ENCODE measurements at regions not wholly inside any gene's neighbourhood (a gene's known extent, or its start where the extent isn't known, plus 50 kb on each side); places are given as distances from the start of the nearest gene placed in this dataset.
A peak's percentile ranks its signal among the peaks of the same experiment; 100 is the strongest.

DNA sequence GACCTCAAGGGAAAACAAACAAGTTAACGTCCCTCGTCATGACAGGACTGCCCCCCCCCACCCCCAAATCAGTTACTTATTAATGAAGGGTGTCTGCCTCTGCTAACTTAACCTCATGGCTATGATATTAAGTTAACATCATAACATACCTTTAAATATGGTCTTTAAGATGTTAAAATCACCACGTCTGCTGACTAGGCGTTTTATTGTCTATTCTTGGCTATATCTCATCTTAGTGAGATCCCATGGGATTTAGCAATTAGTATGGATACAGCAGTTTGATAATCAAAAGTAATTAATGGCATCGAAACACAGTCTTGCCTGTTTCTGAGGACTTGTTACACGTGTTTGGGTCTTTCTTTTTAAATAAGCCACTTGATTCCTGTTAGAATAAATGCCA lies 186.9 kb downstream of the FOXB1 start:
- TF ChIP-seq MAFK (IDR thresholded peaks at IDR 0.05; ENCODE audit: low read length) (peak; percentile 43; the same call in 1 of the 2 replicates), ZNF316 (IDR thresholded peaks at IDR 0.05) (peak; percentile 57; the same call in 1 of the 2 replicates), MAFG (tag; conservative IDR thresholded peaks at IDR 0.05) (peak; percentile 34; the same call in 1 of the 2 replicates), MAFF (IDR thresholded peaks at IDR 0.05; ENCODE audit: low read length) (peak; percentile 69), C11orf30 (IDR thresholded peaks at IDR 0.05; ENCODE audit: low read depth) (peak; percentile 45), ZNF76 (CRISPR knock-in tag; IDR thresholded peaks at IDR 0.05; ENCODE audit: borderline replicate concordance) (no peak)
- TF ChIP-seq, protein P1, sequence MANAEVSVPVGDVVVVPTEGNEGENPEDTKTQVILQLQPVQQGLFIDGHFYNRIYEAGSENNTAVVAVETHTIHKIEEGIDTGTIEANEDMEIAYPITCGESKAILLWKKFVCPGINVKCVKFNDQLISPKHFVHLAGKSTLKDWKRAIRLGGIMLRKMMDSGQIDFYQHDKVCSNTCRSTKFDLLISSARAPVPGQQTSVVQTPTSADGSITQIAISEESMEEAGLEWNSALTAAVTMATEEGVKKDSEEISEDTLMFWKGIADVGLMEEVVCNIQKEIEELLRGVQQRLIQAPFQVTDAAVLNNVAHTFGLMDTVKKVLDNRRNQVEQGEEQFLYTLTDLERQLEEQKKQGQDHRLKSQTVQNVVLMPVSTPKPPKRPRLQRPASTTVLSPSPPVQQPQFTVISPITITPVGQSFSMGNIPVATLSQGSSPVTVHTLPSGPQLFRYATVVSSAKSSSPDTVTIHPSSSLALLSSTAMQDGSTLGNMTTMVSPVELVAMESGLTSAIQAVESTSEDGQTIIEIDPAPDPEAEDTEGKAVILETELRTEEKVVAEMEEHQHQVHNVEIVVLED (CRISPR knock-in tag; IDR thresholded peaks at IDR 0.05) = no peak
- Histone ChIP-seq H3K79me2 (ENCODE audit: control insufficient read depth, insufficient read depth, low read length) (no peaks in the 10 kb centered on the region), H4K20me1 (replicated peaks; ENCODE audit: control insufficient read depth, insufficient read depth, low read length) (no peaks in the 10 kb centered on the region), H3K27ac (ENCODE audit: extremely low read depth, low read depth, low read length) (no peak overlapping the region), H2AFZ (ENCODE audit: low read depth, low read length) (no peak overlapping the region), H3K9me1 (ENCODE audit: control insufficient read depth, insufficient read depth, low read length) (no peaks in the 10 kb centered on the region), H3K27me3 (ENCODE audit: control insufficient read depth in 2 of 2, insufficient read depth in 2 of 2, low read length in 2 of 2) (0 out of 5 replicates have a peak, but pooled peaks cover 0 to 4% of the 10 kb centered on the region in 2 experiments), H3K4me2 (ENCODE audit: insufficient read depth, low read length) (no peak overlapping the region), H3K4me1 (replicated peaks in 1 of 2; ENCODE audit: control insufficient read depth in 2 of 2, insufficient read depth in 2 of 2, low read length in 2 of 2) (no peaks in the 10 kb centered on the region), H3K9me3 (replicated peaks; ENCODE audit: control insufficient read depth, insufficient read depth, low read depth, low read length) (no peaks in the 10 kb centered on the region), H3K36me3 (ENCODE audit: control insufficient read depth, insufficient read depth, low read length) (no peaks in the 10 kb centered on the region), H3K9ac (ENCODE audit: insufficient read depth in 1 of 2, low read depth in 2 of 2, low read length in 2 of 2) (no peak overlapping the region), H3K4me3 (no peak overlapping the region)
- DNase-seq (ENCODE audit: extremely low read depth in 1 of 4, low spot score in 3 of 4) (no peak), FAIRE-seq (no peak), ATAC-seq (no peak)
- ChIA-PET POLR2A (no interaction called here), CTCF (ENCODE audit: low intra/inter-chr PET ratio) (no interaction called here)
- in situ Hi-C loops (cut with MboI) (no loop called here), intact Hi-C loops (cut with micrococcal nuclease) (no loop called here)
- no TSS peak for BruUV-seq (replicated peaks)
- 0% methylated on average over 6 of the region's 6 CpGs for WGBS (ENCODE audit: insufficient coverage, low coverage, missing lambda C conversion rate)

All from K562 (cell line).